OCI-LY3 (cell line): ENCODE measurements at regions not wholly inside any gene's neighbourhood (a gene's known extent, or its start where the extent isn't known, plus 50 kb on each side); places are given as distances from the start of the nearest gene placed in this dataset.

ENCODE experiments used
- EZH2phosphoT487 ChIP-seq: fragments of 200-600 bp; shearing (Covaris generic); IDR thresholded peaks from 2 replicates; pipeline ENCODE4 v1.6.1; 2018; ENCODE audit warnings: antibody characterized with exemption, mixed run types, low read depth
- TF ChIP-seq, protein P1 (sequence below): fragments of 200-600, 300-600 bp; sonication (generic); IDR thresholded peaks from 2 replicates; pipeline ENCODE4 v1.5.1; 2014; ENCODE audit warnings: antibody characterized with exemption, low read length, low read depth

GRCh38 chr6:29230666-29231065 is 60.0 kb downstream of the OR2J2 start:
- TF ChIP-seq, protein P1, sequence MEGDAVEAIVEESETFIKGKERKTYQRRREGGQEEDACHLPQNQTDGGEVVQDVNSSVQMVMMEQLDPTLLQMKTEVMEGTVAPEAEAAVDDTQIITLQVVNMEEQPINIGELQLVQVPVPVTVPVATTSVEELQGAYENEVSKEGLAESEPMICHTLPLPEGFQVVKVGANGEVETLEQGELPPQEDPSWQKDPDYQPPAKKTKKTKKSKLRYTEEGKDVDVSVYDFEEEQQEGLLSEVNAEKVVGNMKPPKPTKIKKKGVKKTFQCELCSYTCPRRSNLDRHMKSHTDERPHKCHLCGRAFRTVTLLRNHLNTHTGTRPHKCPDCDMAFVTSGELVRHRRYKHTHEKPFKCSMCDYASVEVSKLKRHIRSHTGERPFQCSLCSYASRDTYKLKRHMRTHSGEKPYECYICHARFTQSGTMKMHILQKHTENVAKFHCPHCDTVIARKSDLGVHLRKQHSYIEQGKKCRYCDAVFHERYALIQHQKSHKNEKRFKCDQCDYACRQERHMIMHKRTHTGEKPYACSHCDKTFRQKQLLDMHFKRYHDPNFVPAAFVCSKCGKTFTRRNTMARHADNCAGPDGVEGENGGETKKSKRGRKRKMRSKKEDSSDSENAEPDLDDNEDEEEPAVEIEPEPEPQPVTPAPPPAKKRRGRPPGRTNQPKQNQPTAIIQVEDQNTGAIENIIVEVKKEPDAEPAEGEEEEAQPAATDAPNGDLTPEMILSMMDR = no peak
- TF ChIP-seq EZH2phosphoT487 = no peak
